ENCODE measurements at regions not wholly inside any gene's neighbourhood (a gene's known extent, or its start where the extent isn't known, plus 50 kb on each side); places are given as distances from the start of the nearest gene placed in this dataset.
A peak's percentile ranks its signal among the peaks of the same experiment; 100 is the strongest.
"Not testable (repeated sequence)": the region's sequence is repeated elsewhere in the genome, so short reads cannot be mapped to it uniquely, and the experiment has no call there.

DNA sequence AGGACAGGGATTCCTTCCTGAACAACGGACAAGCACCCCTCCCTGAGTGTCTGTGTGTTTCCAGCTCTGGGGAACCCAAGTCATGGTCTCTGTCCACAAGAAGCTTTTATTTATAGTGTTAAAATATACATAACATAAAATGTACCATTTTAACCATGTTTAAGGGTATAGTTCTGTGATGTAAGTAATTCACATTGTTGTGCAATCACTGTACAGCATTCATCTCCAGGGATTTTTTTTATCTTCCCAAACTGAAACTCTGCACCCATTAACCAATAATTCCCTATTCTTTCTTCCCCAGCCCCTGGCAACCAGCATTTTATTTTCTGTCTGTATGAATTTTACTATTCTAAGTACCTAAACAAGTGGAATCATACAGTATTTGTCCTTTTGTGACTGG is 84.2 kb downstream of the FOXF2 start:
- peaks cover 7% of the 10 kb centered on the region for H3K4me1 Mint-ChIP-seq (ENCODE audit: low read depth)
- no peaks in the 10 kb centered on the region for H3K36me3 Mint-ChIP-seq (ENCODE audit: insufficient read depth in 2 of 2)
- ATAC-seq (replicated peaks in 1 of 2), result no peak

DNA sequence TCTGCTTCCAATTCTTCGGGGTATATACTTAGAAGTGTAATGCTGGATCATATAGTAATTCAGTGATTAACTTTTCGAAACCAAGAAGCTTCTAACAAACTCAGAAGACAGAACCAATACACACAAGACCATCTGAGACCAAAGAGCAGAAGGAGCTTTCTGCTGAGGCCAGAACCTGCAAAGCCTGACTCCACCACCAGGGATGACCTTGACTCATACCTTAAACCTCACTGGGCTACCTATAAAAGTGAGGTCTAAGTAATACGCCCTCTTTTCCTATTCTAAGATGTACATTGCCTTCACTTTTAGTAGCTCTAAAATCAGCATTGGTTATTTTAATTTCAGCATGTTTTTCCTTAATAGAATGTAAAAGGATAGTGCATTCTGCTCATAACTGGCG is 84.8 kb downstream of the FOXF2 start:
- DNase-seq (no peak), ATAC-seq (replicated peaks in 1 of 2) (no peak)
- Mint-ChIP-seq H3K36me3 (ENCODE audit: insufficient read depth in 2 of 2) (no peaks in the 10 kb centered on the region), H3K4me1 (ENCODE audit: low read depth) (peaks cover 7% of the 10 kb centered on the region), H3K27me3 (ENCODE audit: low read depth) (peaks cover 37% of the 10 kb centered on the region), H3K27ac (no peak overlapping the region), H3K4me3 (no peak overlapping the region), H3K9me3 (peaks cover 3 to 5% of the 10 kb centered on the region in 2 donors)

More for the DNA sequence above, 84.2 kb downstream of the FOXF2 start:
- Mint-ChIP-seq H3K9me3 (peaks cover 3 to 4% of the 10 kb centered on the region in 2 donors), H3K4me3 (no peak overlapping the region), H3K27ac (no peak overlapping the region), H3K27me3 (ENCODE audit: low read depth) (peaks cover 40% of the 10 kb centered on the region)
- DNase-seq, result no peak

DNA sequence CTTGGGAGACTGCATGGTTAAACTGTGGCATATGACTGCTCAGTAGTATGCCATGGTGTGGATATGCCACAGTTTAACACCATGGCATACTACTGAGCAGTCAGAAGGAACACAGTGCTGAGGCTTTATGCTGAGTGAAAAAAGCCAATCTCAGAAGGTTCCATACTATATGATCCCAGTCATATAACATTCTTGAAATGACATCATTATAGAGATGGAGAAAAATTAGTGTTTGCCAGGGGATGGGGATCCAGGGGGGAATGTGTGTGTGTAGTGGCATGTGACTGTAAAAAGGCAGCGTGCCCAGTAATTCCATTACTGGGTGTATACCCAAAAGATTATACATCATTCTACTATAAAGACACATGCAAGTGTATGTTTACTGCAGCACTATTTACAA is 85.8 kb downstream of the FOXF2 start:
- DNase-seq (no peak), ATAC-seq (replicated peaks in 1 of 2) (peak in 1 of 2 donors; percentile 45)
- no peak overlapping the region for H3K4me3 Mint-ChIP-seq
- H3K4me1 Mint-ChIP-seq (ENCODE audit: low read depth), result peaks cover 5% of the 10 kb centered on the region
- H3K27ac Mint-ChIP-seq, result no peak overlapping the region
- H3K36me3 Mint-ChIP-seq (ENCODE audit: insufficient read depth in 2 of 2), result no peaks in the 10 kb centered on the region
- H3K27me3 Mint-ChIP-seq (ENCODE audit: low read depth), result peaks cover 28% of the 10 kb centered on the region
- peaks cover 3 to 5% of the 10 kb centered on the region in 2 donors for H3K9me3 Mint-ChIP-seq

GRCh38 chr6:1477432-1478090 is 88.2 kb downstream of the FOXF2 start:
- ATAC-seq (replicated peaks in 1 of 2), result no peak
- Mint-ChIP-seq H3K36me3 (ENCODE audit: insufficient read depth in 2 of 2) (no peaks in the 10 kb centered on the region), H3K27ac (peak overlapping the region; percentile 64), H3K27me3 (ENCODE audit: low read depth) (peaks cover 26% of the 10 kb centered on the region), H3K4me3 (no peak overlapping the region), H3K4me1 (ENCODE audit: low read depth) (no peaks in the 10 kb centered on the region), H3K9me3 (peaks cover 3 to 5% of the 10 kb centered on the region in 2 donors)
- DNase-seq, result no peak

GRCh38 chr6:1478163-1478826 is 88.9 kb downstream of the FOXF2 start:
- not testable (repeated sequence) for H3K9me3 Mint-ChIP-seq; DNase-seq; H3K4me3 Mint-ChIP-seq; H3K27ac Mint-ChIP-seq; H3K36me3 Mint-ChIP-seq (ENCODE audit: insufficient read depth in 2 of 2); ATAC-seq (replicated peaks in 1 of 2); H3K4me1 Mint-ChIP-seq (ENCODE audit: low read depth)
- peaks cover 23% of the 10 kb centered on the region for H3K27me3 Mint-ChIP-seq (ENCODE audit: low read depth)

DNA sequence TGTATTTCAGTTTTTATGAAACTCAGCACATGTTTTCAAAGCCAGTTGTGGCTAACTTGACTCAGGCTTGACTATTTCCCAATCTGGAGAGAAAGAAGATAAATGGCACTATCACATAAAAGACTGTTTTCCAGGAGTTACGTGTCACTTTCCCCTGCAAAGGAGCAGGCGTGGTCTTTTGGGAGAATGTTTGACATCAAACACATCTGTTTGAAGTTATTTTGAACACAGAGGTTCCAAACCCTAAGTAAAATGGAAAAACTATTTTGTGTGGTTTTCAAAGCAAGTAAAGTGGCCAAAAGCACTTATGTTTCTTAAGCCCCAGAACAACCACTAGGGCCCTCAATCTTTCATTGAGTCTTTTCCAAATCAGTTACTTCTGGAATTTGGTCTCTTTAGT is 89.7 kb downstream of the FOXF2 start:
- ATAC-seq (replicated peaks in 1 of 2) (no peak), DNase-seq (no peak)
- Mint-ChIP-seq H3K4me1 (ENCODE audit: low read depth) (no peaks in the 10 kb centered on the region), H3K4me3 (no peak overlapping the region), H3K9me3 (peaks cover 3 to 5% of the 10 kb centered on the region in 2 donors), H3K27ac (no peak overlapping the region), H3K36me3 (ENCODE audit: insufficient read depth in 2 of 2) (no peaks in the 10 kb centered on the region), H3K27me3 (ENCODE audit: low read depth) (peaks cover 21% of the 10 kb centered on the region)

DNA sequence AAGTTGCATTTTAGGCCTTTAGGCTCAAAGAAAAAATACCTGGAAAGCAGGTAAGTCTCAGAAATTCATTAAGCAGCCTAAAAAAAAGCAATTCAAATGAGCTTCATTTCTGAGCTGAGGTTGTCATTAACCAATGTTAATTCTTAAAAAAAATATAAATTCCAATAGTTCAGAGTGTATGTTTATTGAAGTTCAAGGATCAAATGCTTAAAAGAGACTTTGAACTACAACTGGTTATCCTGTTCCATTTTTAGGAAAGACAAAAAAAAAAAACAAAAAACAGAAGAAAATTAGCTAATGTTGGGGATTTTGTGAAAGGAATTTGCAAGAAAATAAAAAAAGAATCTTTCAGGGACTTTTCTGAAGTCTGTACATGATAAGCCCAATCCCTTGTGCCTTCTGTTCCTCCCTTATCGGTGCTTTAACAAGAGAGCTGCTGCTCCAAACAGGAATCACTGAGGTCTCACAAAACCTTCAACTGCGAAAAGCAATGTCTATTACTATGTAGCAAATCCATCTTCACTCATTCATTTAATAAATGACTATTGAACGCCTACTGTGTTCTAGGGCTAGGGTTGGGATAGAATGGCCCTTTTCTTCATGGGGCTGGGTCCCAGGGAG is 90.3 kb downstream of the FOXF2 start:
- Mint-ChIP-seq H3K27me3 (ENCODE audit: low read depth) (peaks cover 19% of the 10 kb centered on the region), H3K9me3 (peaks cover 3 to 5% of the 10 kb centered on the region in 2 donors), H3K4me1 (ENCODE audit: low read depth) (no peaks in the 10 kb centered on the region), H3K36me3 (ENCODE audit: insufficient read depth in 2 of 2) (no peaks in the 10 kb centered on the region), H3K4me3 (no peak overlapping the region), H3K27ac (no peak overlapping the region)
- no peak for ATAC-seq (replicated peaks in 1 of 2)
- no peak for DNase-seq

DNA sequence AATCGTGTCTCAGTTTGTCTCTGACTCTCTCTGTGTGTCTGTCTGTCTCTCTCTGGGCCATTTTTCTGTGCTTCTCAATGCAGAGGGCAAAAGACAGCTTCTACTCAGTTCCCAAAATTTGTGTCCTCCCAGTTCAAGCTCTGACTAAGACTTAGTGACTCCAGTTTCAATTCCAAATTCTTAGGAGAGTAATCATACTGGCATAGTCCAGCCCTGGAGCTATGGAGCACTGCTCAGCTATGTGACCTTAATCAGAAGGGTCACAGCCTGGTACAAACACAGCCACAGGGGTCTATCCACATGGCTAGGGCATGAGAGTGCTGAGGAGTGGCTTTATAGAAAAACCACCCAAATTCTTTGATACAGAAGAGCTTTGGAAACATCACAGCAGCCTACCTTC is 91.9 kb downstream of the FOXF2 start:
- DNase-seq (no peak), ATAC-seq (replicated peaks in 1 of 2) (no peak)
- Mint-ChIP-seq H3K4me1 (ENCODE audit: low read depth) (no peaks in the 10 kb centered on the region), H3K27ac (no peak overlapping the region), H3K4me3 (no peak overlapping the region), H3K27me3 (ENCODE audit: low read depth) (peaks cover 17% of the 10 kb centered on the region), H3K9me3 (peaks cover 3 to 5% of the 10 kb centered on the region in 2 donors), H3K36me3 (ENCODE audit: insufficient read depth in 2 of 2) (no peaks in the 10 kb centered on the region)

DNA sequence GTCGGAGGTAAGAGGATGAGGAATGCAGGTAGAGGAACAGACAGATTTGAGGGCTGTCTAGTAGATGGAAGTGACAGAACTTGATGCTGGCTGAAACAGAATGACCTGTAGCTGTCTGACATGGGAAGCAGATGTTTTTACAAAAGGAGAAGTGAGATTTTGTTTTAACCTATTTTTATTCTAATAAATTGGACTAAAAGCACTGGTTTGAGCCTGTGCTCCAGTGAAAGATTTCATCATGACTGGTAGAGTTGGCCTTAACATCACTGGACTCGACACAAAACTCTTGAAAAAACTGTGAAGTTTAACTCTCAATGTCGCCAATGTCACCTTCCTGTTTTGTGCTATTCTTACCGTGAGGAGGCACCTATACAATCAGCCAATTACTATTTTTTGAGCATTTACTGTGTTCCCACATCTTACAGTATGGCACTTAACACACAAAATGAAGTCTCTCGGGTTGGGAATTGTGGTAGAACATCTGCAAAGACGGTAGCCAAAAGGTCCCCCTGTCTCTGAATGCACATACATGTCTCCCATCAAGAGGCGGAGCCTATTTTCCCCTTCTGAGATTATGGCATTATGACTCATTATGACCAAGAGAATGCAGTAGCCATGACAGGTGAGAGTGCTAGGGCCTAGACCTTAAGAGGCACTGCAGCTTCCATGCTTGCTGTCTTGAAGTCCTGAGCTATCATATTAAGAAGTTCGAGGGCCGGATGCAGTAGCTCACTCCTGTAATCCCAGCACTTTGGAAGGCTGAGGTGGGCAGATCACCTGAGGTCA is 93.2 kb downstream of the FOXF2 start:
- no peak overlapping the region for H3K4me3 Mint-ChIP-seq
- ATAC-seq (replicated peaks in 1 of 2) (no peak), DNase-seq (no peak)
- no peaks in the 10 kb centered on the region for H3K4me1 Mint-ChIP-seq (ENCODE audit: low read depth)
- peaks cover 3 to 5% of the 10 kb centered on the region in 2 donors for H3K9me3 Mint-ChIP-seq
- no peak overlapping the region for H3K27ac Mint-ChIP-seq
- peaks cover 17% of the 10 kb centered on the region for H3K27me3 Mint-ChIP-seq (ENCODE audit: low read depth)
- H3K36me3 Mint-ChIP-seq (ENCODE audit: insufficient read depth in 2 of 2), result no peaks in the 10 kb centered on the region

DNA sequence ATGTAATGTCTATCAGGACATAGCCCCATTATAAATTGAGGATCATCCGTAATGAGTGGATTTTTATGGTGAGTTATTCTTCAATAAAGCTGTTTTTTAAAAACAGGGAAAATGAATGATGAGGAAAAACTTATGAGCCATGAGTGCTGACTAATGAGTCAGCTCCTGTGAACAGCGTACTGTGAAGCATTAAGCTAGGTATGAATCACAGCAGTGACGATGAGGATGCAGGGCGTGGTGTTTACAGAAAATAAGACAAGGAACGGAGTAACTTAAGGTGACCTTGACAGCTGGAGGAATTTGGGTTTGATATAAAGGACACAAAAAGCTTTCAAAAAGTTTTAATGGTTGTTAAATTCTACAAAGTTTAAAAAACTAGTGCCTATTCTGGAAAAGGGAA is 96.3 kb downstream of the FOXF2 start:
- ATAC-seq (replicated peaks in 1 of 2) (peak in 1 of 2 donors; percentile 60), DNase-seq (no peak)
- Mint-ChIP-seq H3K27me3 (ENCODE audit: low read depth) (peaks cover 17% of the 10 kb centered on the region), H3K27ac (no peak overlapping the region), H3K4me3 (no peak overlapping the region), H3K9me3 (no peaks in the 10 kb centered on the region), H3K4me1 (ENCODE audit: low read depth) (no peaks in the 10 kb centered on the region), H3K36me3 (ENCODE audit: insufficient read depth in 2 of 2) (no peaks in the 10 kb centered on the region)

DNA sequence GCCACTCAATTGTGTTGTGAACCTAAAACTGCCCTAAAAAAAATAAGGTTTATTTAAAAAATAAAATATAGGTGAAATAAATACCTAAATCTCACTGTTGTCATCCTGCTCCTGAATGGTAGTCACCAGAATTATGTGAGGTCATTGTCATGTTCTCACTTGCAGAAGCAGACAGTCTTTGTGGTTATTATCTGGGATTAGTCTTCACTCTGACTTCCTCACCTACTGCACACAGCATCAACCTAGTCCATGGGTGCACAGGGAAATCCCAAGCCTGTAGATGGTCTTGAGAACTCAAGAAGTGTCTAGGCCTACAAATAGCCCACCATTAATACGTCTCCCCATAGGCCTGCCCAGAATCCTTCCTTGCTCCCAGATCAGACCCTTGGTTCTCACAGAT is 97.0 kb downstream of the FOXF2 start:
- Mint-ChIP-seq H3K27ac (no peak overlapping the region), H3K27me3 (ENCODE audit: low read depth) (peaks cover 12% of the 10 kb centered on the region), H3K4me1 (ENCODE audit: low read depth) (no peaks in the 10 kb centered on the region), H3K4me3 (no peak overlapping the region), H3K9me3 (no peaks in the 10 kb centered on the region), H3K36me3 (ENCODE audit: insufficient read depth in 2 of 2) (no peaks in the 10 kb centered on the region)
- no peak for DNase-seq
- ATAC-seq (replicated peaks in 1 of 2), result no peak

- no peak for DNase-seq
- H3K27me3 Mint-ChIP-seq (ENCODE audit: low read depth), result peaks cover 4% of the 10 kb centered on the region
- H3K36me3 Mint-ChIP-seq (ENCODE audit: insufficient read depth in 2 of 2), result no peaks in the 10 kb centered on the region
- H3K9me3 Mint-ChIP-seq, result no peaks in the 10 kb centered on the region
- no peaks in the 10 kb centered on the region for H3K4me1 Mint-ChIP-seq (ENCODE audit: low read depth)
- H3K4me3 Mint-ChIP-seq, result no peak overlapping the region
- no peak overlapping the region for H3K27ac Mint-ChIP-seq
- ATAC-seq (replicated peaks in 1 of 2), result no peak
Measured at GRCh38 chr6:1487239-1487638, 97.9 kb downstream of the FOXF2 start.

GRCh38 chr6:1491025-1491424 is 101.6 kb downstream of the FOXF2 start:
- Mint-ChIP-seq H3K4me3 (no peak overlapping the region), H3K9me3 (no peaks in the 10 kb centered on the region), H3K36me3 (ENCODE audit: insufficient read depth in 2 of 2) (no peaks in the 10 kb centered on the region), H3K4me1 (ENCODE audit: low read depth) (no peaks in the 10 kb centered on the region), H3K27me3 (ENCODE audit: low read depth) (no peaks in the 10 kb centered on the region), H3K27ac (no peak overlapping the region)
- no peak for DNase-seq
- no peak for ATAC-seq (replicated peaks in 1 of 2)
